NCI-H2029 treated with DMSO at 0.1 percent for 48 hours (cell line): ENCODE measurements at regions not wholly inside any gene's neighbourhood (a gene's known extent, or its start where the extent isn't known, plus 50 kb on each side); places are given as distances from the start of the nearest gene placed in this dataset.
"Not testable (repeated sequence)": the region's sequence is repeated elsewhere in the genome, so short reads cannot be mapped to it uniquely, and the experiment has no call there.

Experiments
- DNase-seq: peaks from one replicate; lab custom pipeline; 2025; lab: John Stamatoyannopoulos, UW

GRCh38 chr9:73095425-73095824 lies 56.2 kb upstream of the ANXA1 start:
- DNase-seq, result no peak

GRCh38 chr9:73093740-73094379 lies 57.8 kb upstream of the ANXA1 start:
- no peak for DNase-seq

- DNase-seq, result no peak
These were observed 58.5 kb upstream of the ANXA1 start for GRCh38 chr9:73093016-73093739.

- no peak for DNase-seq
These were observed 59.8 kb upstream of the ANXA1 start for GRCh38 chr9:73091909-73092308.

GRCh38 chr9:73090214-73090613 lies 61.5 kb upstream of the ANXA1 start:
- no peak for DNase-seq

- DNase-seq, result no peak
These were observed 62.2 kb upstream of the ANXA1 start for GRCh38 chr9:73089304-73089985.

GRCh38 chr9:73087876-73088275 lies 63.8 kb upstream of the ANXA1 start:
- not testable (repeated sequence) for DNase-seq

- DNase-seq, result no peak
These were observed 68.1 kb upstream of the ANXA1 start for GRCh38 chr9:73083519-73083918.

- DNase-seq, result peak; percentile 36
These were observed 69.5 kb upstream of the ANXA1 start for GRCh38 chr9:73081979-73082657.

- DNase-seq, result no peak
These were observed 71.5 kb upstream of the ANXA1 start for GRCh38 chr9:73080110-73080694.

- no peak for DNase-seq
These were observed 72.3 kb upstream of the ANXA1 start for GRCh38 chr9:73079326-73079725.

- DNase-seq, result no peak
These were observed 74.0 kb upstream of the ANXA1 start for GRCh38 chr9:73077625-73078030.

GRCh38 chr9:73076970-73077369 lies 74.7 kb upstream of the ANXA1 start:
- DNase-seq, result no peak

- no peak for DNase-seq
These were observed 77.4 kb upstream of the ANXA1 start for GRCh38 chr9:73074176-73074708.

- DNase-seq, result no peak
These were observed 78.1 kb upstream of the ANXA1 start for GRCh38 chr9:73073337-73074175.

GRCh38 chr9:73067074-73067473 lies 84.6 kb upstream of the ANXA1 start:
- DNase-seq, result no peak

GRCh38 chr9:73065439-73065838 lies 86.2 kb upstream of the ANXA1 start:
- DNase-seq, result no peak

- DNase-seq, result no peak
These were observed 87.3 kb upstream of the ANXA1 start for GRCh38 chr9:73064315-73064714.

- DNase-seq, result no peak
These were observed 90.5 kb upstream of the ANXA1 start for GRCh38 chr9:73061146-73061545.

GRCh38 chr9:73059247-73059646 lies 92.4 kb upstream of the ANXA1 start:
- DNase-seq, result no peak

- no peak for DNase-seq
These were observed 95.4 kb upstream of the ANXA1 start for GRCh38 chr9:73056245-73056644.
